GM12873 (cell line): ENCODE measurements at regions not wholly inside any gene's neighbourhood (a gene's known extent, or its start where the extent isn't known, plus 50 kb on each side); places are given as distances from the start of the nearest gene placed in this dataset.

Experiments used
- TF ChIP-seq, protein P1 (sequence below): IDR thresholded peaks from 2 replicates; pipeline ENCODE4 v1.5.1; 2012; ENCODE audit warnings: low read depth, mild to moderate bottlenecking, moderate library complexity, low read length, control low read depth; ENCODE audit not compliant: insufficient read depth; ENCODE audit errors: missing control alignments

DNA sequence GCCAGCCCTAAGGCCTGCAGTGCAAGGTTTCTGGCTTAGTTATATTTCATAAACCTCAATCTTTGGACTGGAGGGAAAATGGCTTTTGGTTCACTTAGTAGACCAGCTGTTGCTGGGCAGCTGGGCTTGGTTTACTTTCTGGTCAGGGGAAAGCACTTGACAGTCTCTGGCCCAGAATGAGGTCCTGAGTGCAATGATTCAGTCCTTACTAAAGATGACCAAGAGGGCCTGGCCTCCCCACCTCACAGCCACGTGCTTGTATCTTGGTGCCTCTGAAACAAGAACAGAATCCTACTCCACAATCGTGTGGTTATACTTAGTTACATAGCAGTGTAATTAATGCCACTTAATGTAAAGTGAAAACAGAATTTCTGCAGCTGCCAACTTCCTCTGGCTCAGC, 325.5 kb upstream of the MEIS1 start:
- TF ChIP-seq, protein P1, sequence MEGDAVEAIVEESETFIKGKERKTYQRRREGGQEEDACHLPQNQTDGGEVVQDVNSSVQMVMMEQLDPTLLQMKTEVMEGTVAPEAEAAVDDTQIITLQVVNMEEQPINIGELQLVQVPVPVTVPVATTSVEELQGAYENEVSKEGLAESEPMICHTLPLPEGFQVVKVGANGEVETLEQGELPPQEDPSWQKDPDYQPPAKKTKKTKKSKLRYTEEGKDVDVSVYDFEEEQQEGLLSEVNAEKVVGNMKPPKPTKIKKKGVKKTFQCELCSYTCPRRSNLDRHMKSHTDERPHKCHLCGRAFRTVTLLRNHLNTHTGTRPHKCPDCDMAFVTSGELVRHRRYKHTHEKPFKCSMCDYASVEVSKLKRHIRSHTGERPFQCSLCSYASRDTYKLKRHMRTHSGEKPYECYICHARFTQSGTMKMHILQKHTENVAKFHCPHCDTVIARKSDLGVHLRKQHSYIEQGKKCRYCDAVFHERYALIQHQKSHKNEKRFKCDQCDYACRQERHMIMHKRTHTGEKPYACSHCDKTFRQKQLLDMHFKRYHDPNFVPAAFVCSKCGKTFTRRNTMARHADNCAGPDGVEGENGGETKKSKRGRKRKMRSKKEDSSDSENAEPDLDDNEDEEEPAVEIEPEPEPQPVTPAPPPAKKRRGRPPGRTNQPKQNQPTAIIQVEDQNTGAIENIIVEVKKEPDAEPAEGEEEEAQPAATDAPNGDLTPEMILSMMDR = no peak

DNA sequence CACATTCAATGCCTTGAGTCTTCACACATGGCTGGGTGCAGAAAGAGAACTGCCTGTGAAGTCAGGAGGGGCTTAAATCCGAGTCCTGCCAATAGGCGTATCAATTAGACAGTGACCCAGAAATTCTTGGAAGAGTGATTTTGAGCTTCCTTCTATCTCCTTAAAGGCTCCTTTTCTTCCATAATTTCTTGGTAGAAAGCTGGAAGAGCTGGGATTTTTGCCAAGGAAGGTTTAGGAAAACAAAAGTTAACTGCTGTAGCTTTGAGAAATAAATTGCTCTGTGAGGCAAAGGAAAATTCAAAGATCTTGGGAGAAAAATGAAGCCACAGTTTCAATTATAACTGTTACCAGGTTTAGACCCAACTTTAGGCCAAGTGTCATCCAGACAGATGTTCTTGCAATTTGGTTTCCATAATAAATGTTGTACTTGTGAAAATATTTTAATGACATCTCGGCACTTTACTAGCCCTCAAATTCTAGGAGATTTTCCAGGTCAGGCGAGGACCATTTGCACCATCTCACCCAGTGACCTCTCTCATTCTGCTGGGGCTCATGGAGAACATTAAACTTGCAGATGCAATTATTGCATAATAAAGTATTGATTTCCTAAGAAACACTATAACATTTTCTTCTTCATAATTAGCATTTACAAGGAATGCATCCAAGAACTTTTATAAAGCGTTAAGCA, 329.7 kb upstream of the MEIS1 start:
- TF ChIP-seq, protein P1 = no peak

DNA sequence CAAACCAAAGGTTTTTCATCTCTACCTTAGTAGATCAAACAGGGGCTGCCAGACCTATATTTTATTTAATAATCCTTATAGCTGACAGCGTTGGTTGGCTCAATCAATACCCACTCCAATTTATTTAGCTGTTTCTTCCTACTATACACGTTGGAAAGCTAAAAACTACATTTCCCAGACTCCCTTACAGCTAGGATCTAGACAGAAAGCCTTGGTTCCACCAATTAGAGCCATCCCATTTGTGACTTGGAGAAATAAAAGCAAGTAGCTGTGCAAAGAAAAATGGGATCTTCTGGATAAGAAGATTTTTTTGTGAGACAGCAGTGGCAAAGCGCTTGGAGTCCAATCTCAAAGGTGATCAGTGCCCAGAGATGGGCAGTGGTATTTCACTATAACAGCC, 331.3 kb upstream of the MEIS1 start:
- TF ChIP-seq, protein P1 = no peak

DNA sequence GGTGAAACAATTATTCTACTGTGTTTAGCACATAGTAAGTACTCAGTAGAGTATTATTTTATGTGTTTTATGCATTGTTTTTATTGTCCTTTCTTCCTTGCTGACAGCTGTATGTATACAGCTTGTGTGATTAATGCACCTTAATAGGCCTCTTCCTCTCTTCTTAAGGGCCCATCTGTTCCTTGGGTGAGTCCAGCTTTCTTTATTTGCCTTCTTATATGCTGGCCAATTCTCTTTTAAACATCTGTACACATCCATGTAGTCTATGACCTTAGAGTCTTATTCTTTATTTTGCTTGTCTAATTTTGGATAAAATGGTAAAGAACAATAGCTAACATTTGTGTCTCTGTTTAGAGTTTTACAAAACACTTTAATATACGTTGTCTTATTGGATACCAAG, 333.7 kb upstream of the MEIS1 start:
- TF ChIP-seq, protein P1 = no peak

DNA sequence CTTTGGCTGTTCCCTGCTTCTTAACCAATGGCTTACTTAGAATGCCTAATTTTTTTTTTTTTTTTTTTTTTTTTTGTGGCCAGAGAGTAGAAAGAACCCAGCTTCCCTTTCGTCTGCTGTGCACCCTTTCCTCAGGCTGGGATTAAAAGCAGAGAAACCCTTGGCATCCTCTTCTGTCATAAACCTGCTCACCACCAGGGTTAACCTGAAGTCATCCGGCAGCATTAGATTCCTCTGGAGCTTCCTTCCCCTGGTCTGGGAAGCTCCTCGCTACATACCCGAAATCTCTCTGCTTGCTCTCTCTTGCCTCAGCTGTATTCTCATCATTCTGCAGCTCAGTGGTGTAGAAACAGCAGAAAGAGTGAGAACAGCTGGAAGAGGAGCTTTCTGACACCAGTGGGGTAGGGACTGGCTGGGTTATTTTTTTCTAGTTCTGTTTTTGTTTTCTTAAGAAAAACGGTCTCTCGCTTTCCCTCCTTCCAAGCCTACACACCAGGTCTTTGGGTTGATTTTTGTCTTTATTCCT, 339.0 kb upstream of the MEIS1 start:
- TF ChIP-seq, protein P1 = no peak

DNA sequence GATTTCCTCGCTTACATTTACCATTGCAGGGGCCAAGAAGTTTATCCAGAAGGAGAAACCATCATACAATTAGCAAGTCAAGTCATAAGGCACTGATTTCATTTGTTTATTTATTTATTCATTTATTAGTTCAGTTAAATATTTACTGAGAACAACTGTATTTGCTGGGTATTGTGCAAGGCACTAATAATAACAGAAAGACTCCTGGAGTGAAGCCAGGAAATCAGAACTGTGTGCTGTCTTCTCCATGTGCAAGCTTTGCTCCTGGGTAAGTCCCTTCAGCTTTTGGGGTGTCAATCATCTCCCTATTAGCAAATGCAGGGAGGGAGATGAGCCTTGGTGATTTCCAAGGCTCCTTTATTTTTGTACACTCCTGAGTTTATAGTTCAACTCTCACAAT, 341.6 kb upstream of the MEIS1 start:
- TF ChIP-seq, protein P1 = no peak

DNA sequence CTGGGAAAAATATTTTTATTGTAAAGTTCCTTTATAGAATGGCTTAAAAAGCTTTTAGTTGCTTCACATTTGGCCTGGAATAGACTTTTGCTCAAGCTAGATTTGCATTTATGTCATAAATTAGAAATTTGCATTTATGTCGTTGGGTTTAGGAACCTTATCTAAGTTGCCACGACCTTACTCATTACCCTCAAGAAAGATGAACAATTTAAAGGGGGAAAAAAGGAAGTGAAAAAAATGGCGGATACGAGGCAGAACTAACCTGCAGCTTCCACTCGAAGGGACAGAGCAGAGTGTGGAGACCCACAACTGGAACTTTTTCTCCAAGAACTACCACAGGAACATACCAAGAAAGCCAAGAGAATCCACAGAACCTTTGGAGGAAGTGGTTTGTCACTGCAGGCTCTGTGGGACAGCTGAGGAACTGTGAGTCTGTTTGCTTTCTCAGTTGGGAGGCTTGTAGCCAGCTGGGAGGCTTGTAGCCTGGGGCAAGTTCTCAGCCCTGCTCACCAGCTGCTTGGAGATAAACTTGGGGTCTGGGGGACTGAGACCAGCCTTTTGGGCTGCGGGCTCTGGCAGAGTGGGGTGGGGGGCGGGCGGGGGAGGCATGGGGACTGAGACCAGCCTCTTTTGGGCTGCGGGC, 349.9 kb upstream of the MEIS1 start:
- TF ChIP-seq, protein P1 = no peak
